ENCODE measurements at regions not wholly inside any gene's neighbourhood (a gene's known extent, or its start where the extent isn't known, plus 50 kb on each side); places are given as distances from the start of the nearest gene placed in this dataset.

GRCh38 chr3:95200384-95200783 lies 1137.5 kb downstream of the NSUN3 start:
- no peak overlapping the region for H3K27ac ChIP-seq (ENCODE audit: low read length)
- H3K9me3 ChIP-seq (ENCODE audit: control insufficient read depth, low read depth, low read length) = no peaks in the 10 kb centered on the region
- no peak overlapping the region for H3K4me3 ChIP-seq (ENCODE audit: low read length)
- no peaks in the 10 kb centered on the region for H3K27me3 ChIP-seq (ENCODE audit: control insufficient read depth, insufficient read depth, low read length)
- H3K9ac ChIP-seq (ENCODE audit: low read length) = no peak overlapping the region
- no peaks in the 10 kb centered on the region for H3K4me1 ChIP-seq (ENCODE audit: control insufficient read depth, low read depth, low read length)
- H3K36me3 ChIP-seq (ENCODE audit: control insufficient read depth, low read depth, low read length) = no peaks in the 10 kb centered on the region

- H3K9ac ChIP-seq (ENCODE audit: low read length) = no peak overlapping the region
- H3K9me3 ChIP-seq (ENCODE audit: control insufficient read depth, low read depth, low read length) = peaks cover 6% of the 10 kb centered on the region
- H3K36me3 ChIP-seq (ENCODE audit: control insufficient read depth, low read depth, low read length) = no peaks in the 10 kb centered on the region
- H3K27me3 ChIP-seq (ENCODE audit: control insufficient read depth, insufficient read depth, low read length) = no peaks in the 10 kb centered on the region
- no peak overlapping the region for H3K27ac ChIP-seq (ENCODE audit: low read length)
- H3K4me3 ChIP-seq (ENCODE audit: low read length) = no peak overlapping the region
- no peaks in the 10 kb centered on the region for H3K4me1 ChIP-seq (ENCODE audit: control insufficient read depth, low read depth, low read length)
Observed at GRCh38 chr3:95210878-95211277, 1148.0 kb downstream of the NSUN3 start.

- Histone ChIP-seq H3K9ac (ENCODE audit: low read length) (no peak overlapping the region), H3K27me3 (ENCODE audit: control insufficient read depth, insufficient read depth, low read length) (no peaks in the 10 kb centered on the region), H3K36me3 (ENCODE audit: control insufficient read depth, low read depth, low read length) (no peaks in the 10 kb centered on the region), H3K4me3 (ENCODE audit: low read length) (no peak overlapping the region), H3K4me1 (ENCODE audit: control insufficient read depth, low read depth, low read length) (no peaks in the 10 kb centered on the region), H3K27ac (ENCODE audit: low read length) (no peak overlapping the region), H3K9me3 (ENCODE audit: control insufficient read depth, low read depth, low read length) (peaks cover 17% of the 10 kb centered on the region)
Observed at GRCh38 chr3:95212117-95212516, 1149.3 kb downstream of the NSUN3 start.

- Histone ChIP-seq H3K27me3 (ENCODE audit: control insufficient read depth, insufficient read depth, low read length) (no peaks in the 10 kb centered on the region), H3K9ac (ENCODE audit: low read length) (no peak overlapping the region), H3K4me3 (ENCODE audit: low read length) (no peak overlapping the region), H3K9me3 (ENCODE audit: control insufficient read depth, low read depth, low read length) (peaks cover 24% of the 10 kb centered on the region), H3K36me3 (ENCODE audit: control insufficient read depth, low read depth, low read length) (no peaks in the 10 kb centered on the region), H3K27ac (ENCODE audit: low read length) (no peak overlapping the region), H3K4me1 (ENCODE audit: control insufficient read depth, low read depth, low read length) (no peaks in the 10 kb centered on the region)
Observed at GRCh38 chr3:95215437-95215957, 1152.6 kb downstream of the NSUN3 start.

GRCh38 chr3:95217661-95218060 lies 1154.8 kb downstream of the NSUN3 start:
- Histone ChIP-seq H3K4me1 (ENCODE audit: control insufficient read depth, low read depth, low read length) (no peaks in the 10 kb centered on the region), H3K27ac (ENCODE audit: low read length) (no peak overlapping the region), H3K4me3 (ENCODE audit: low read length) (no peak overlapping the region), H3K9ac (ENCODE audit: low read length) (no peak overlapping the region), H3K27me3 (ENCODE audit: control insufficient read depth, insufficient read depth, low read length) (no peaks in the 10 kb centered on the region), H3K9me3 (ENCODE audit: control insufficient read depth, low read depth, low read length) (peaks cover 24% of the 10 kb centered on the region), H3K36me3 (ENCODE audit: control insufficient read depth, low read depth, low read length) (no peaks in the 10 kb centered on the region)

- peaks cover 24% of the 10 kb centered on the region for H3K9me3 ChIP-seq (ENCODE audit: control insufficient read depth, low read depth, low read length)
- no peak overlapping the region for H3K9ac ChIP-seq (ENCODE audit: low read length)
- H3K27me3 ChIP-seq (ENCODE audit: control insufficient read depth, insufficient read depth, low read length) = no peaks in the 10 kb centered on the region
- no peak overlapping the region for H3K27ac ChIP-seq (ENCODE audit: low read length)
- H3K4me1 ChIP-seq (ENCODE audit: control insufficient read depth, low read depth, low read length) = no peaks in the 10 kb centered on the region
- H3K4me3 ChIP-seq (ENCODE audit: low read length) = no peak overlapping the region
- no peaks in the 10 kb centered on the region for H3K36me3 ChIP-seq (ENCODE audit: control insufficient read depth, low read depth, low read length)
Observed at GRCh38 chr3:95218484-95218883, 1155.6 kb downstream of the NSUN3 start.

GRCh38 chr3:95226437-95226836 lies 1163.6 kb downstream of the NSUN3 start:
- no peak overlapping the region for H3K27ac ChIP-seq (ENCODE audit: low read length)
- no peaks in the 10 kb centered on the region for H3K36me3 ChIP-seq (ENCODE audit: control insufficient read depth, low read depth, low read length)
- no peaks in the 10 kb centered on the region for H3K27me3 ChIP-seq (ENCODE audit: control insufficient read depth, insufficient read depth, low read length)
- H3K9ac ChIP-seq (ENCODE audit: low read length) = no peak overlapping the region
- H3K9me3 ChIP-seq (ENCODE audit: control insufficient read depth, low read depth, low read length) = no peaks in the 10 kb centered on the region
- H3K4me1 ChIP-seq (ENCODE audit: control insufficient read depth, low read depth, low read length) = no peaks in the 10 kb centered on the region
- no peak overlapping the region for H3K4me3 ChIP-seq (ENCODE audit: low read length)

- H3K9me3 ChIP-seq (ENCODE audit: control insufficient read depth, low read depth, low read length) = no peaks in the 10 kb centered on the region
- no peak overlapping the region for H3K9ac ChIP-seq (ENCODE audit: low read length)
- no peak overlapping the region for H3K27ac ChIP-seq (ENCODE audit: low read length)
- no peak overlapping the region for H3K4me3 ChIP-seq (ENCODE audit: low read length)
- H3K36me3 ChIP-seq (ENCODE audit: control insufficient read depth, low read depth, low read length) = no peaks in the 10 kb centered on the region
- no peaks in the 10 kb centered on the region for H3K27me3 ChIP-seq (ENCODE audit: control insufficient read depth, insufficient read depth, low read length)
- H3K4me1 ChIP-seq (ENCODE audit: control insufficient read depth, low read depth, low read length) = no peaks in the 10 kb centered on the region
Observed at GRCh38 chr3:95227092-95227491, 1164.2 kb downstream of the NSUN3 start.

GRCh38 chr3:95228416-95228815 lies 1165.6 kb downstream of the NSUN3 start:
- H3K9me3 ChIP-seq (ENCODE audit: control insufficient read depth, low read depth, low read length) = no peaks in the 10 kb centered on the region
- H3K36me3 ChIP-seq (ENCODE audit: control insufficient read depth, low read depth, low read length) = no peaks in the 10 kb centered on the region
- H3K9ac ChIP-seq (ENCODE audit: low read length) = no peak overlapping the region
- H3K27me3 ChIP-seq (ENCODE audit: control insufficient read depth, insufficient read depth, low read length) = no peaks in the 10 kb centered on the region
- H3K27ac ChIP-seq (ENCODE audit: low read length) = no peak overlapping the region
- H3K4me1 ChIP-seq (ENCODE audit: control insufficient read depth, low read depth, low read length) = no peaks in the 10 kb centered on the region
- no peak overlapping the region for H3K4me3 ChIP-seq (ENCODE audit: low read length)

GRCh38 chr3:95235916-95236315 lies 1173.1 kb downstream of the NSUN3 start:
- no peak overlapping the region for H3K4me3 ChIP-seq (ENCODE audit: low read length)
- no peaks in the 10 kb centered on the region for H3K9me3 ChIP-seq (ENCODE audit: control insufficient read depth, low read depth, low read length)
- no peaks in the 10 kb centered on the region for H3K27me3 ChIP-seq (ENCODE audit: control insufficient read depth, insufficient read depth, low read length)
- no peaks in the 10 kb centered on the region for H3K36me3 ChIP-seq (ENCODE audit: control insufficient read depth, low read depth, low read length)
- no peak overlapping the region for H3K9ac ChIP-seq (ENCODE audit: low read length)
- H3K27ac ChIP-seq (ENCODE audit: low read length) = no peak overlapping the region
- H3K4me1 ChIP-seq (ENCODE audit: control insufficient read depth, low read depth, low read length) = no peaks in the 10 kb centered on the region

GRCh38 chr3:95237783-95238182 lies 1174.9 kb downstream of the NSUN3 start:
- H3K4me3 ChIP-seq (ENCODE audit: low read length) = no peak overlapping the region
- no peaks in the 10 kb centered on the region for H3K9me3 ChIP-seq (ENCODE audit: control insufficient read depth, low read depth, low read length)
- H3K4me1 ChIP-seq (ENCODE audit: control insufficient read depth, low read depth, low read length) = no peaks in the 10 kb centered on the region
- no peak overlapping the region for H3K9ac ChIP-seq (ENCODE audit: low read length)
- H3K27ac ChIP-seq (ENCODE audit: low read length) = no peak overlapping the region
- H3K27me3 ChIP-seq (ENCODE audit: control insufficient read depth, insufficient read depth, low read length) = no peaks in the 10 kb centered on the region
- no peaks in the 10 kb centered on the region for H3K36me3 ChIP-seq (ENCODE audit: control insufficient read depth, low read depth, low read length)

- H3K27me3 ChIP-seq (ENCODE audit: control insufficient read depth, insufficient read depth, low read length) = no peaks in the 10 kb centered on the region
- no peaks in the 10 kb centered on the region for H3K36me3 ChIP-seq (ENCODE audit: control insufficient read depth, low read depth, low read length)
- no peak overlapping the region for H3K27ac ChIP-seq (ENCODE audit: low read length)
- no peak overlapping the region for H3K4me3 ChIP-seq (ENCODE audit: low read length)
- no peaks in the 10 kb centered on the region for H3K4me1 ChIP-seq (ENCODE audit: control insufficient read depth, low read depth, low read length)
- no peak overlapping the region for H3K9ac ChIP-seq (ENCODE audit: low read length)
- no peaks in the 10 kb centered on the region for H3K9me3 ChIP-seq (ENCODE audit: control insufficient read depth, low read depth, low read length)
Observed at GRCh38 chr3:95240395-95240794, 1177.5 kb downstream of the NSUN3 start.

All from iPS-18a (cell line).